IMR-90 (cell line): ENCODE measurements at regions not wholly inside any gene's neighbourhood (a gene's known extent, or its start where the extent isn't known, plus 50 kb on each side); places are given as distances from the start of the nearest gene placed in this dataset.

Experiments used
- ATAC-seq: fragments of 200-7000 bp; cut with Tn5 transposase; 2 replicates; pipeline ENCODE4 v1.9.1; 2020; ENCODE audit warnings: low read depth, mild to moderate bottlenecking, moderate library complexity
- BruUV-seq: library from RNA; stranded (reverse); fragments of 400-500 nt; replicated peaks from 2 replicates; lab custom pipeline; 2021; lab: Mats Ljungman, UMichigan
- CTCF ChIA-PET: fragments of 300-600 bp; formaldehyde crosslinking; extraction: SDS; loops from one replicate; lab custom pipeline; 2021; ENCODE audit warnings: antibody characterized with exemption; lab: Yijun Ruan, JAX
- POLR2A ChIA-PET: fragments of 300-600 bp; sonication (Branson Sonifier 250); formaldehyde crosslinking; loops from one replicate; lab custom pipeline; 2022; ENCODE audit warnings: antibody characterized with exemption; ENCODE audit not compliant: unreplicated experiment; lab: Charles Lee
- DNase-seq: peaks from one replicate; pipeline ENCODE4 v3.0.0; 2013
- H2AFZ ChIP-seq: replicated peaks from 2 replicates; pipeline ENCODE3; 2013; ENCODE audit warnings: low read length, mild to moderate bottlenecking; ENCODE audit not compliant: poor library complexity
- H2AK5ac ChIP-seq: 2 replicates; pipeline ENCODE4 v1.6.1; 2013; ENCODE audit warnings: low read depth, low read length, inconsistent platforms
- H2AK9ac ChIP-seq: replicated peaks from 2 replicates; pipeline ENCODE3; 2013; ENCODE audit warnings: mild to moderate bottlenecking, low read depth, low read length, moderate library complexity; ENCODE audit not compliant: poor library complexity
- H2BK120ac ChIP-seq: 2 replicates; pipeline ENCODE4 v1.6.1; 2013; ENCODE audit warnings: low read depth, low read length, inconsistent platforms
- H2BK15ac ChIP-seq: 3 replicates; pipeline ENCODE4 v1.6.1; 2013; ENCODE audit warnings: low read depth, low read length, inconsistent platforms
- H2BK20ac ChIP-seq: 2 replicates; pipeline ENCODE4 v1.6.1; 2013; ENCODE audit warnings: low read depth, mild to moderate bottlenecking, inconsistent platforms, low read length, moderate library complexity
- H2BK5ac ChIP-seq: 2 replicates; pipeline ENCODE4 v1.6.1; 2013; ENCODE audit warnings: mild to moderate bottlenecking, low read depth, low read length, inconsistent platforms; ENCODE audit not compliant: poor library complexity, severe bottlenecking
- H3K14ac ChIP-seq: replicated peaks from 2 replicates; pipeline ENCODE4 v1.6.1; 2013; ENCODE audit warnings: low read depth, low read length, inconsistent platforms
- H3K18ac ChIP-seq: 2 replicates; pipeline ENCODE4 v1.6.1; 2013; ENCODE audit warnings: low read depth, low read length, control low read depth
- H3K23ac ChIP-seq: 2 replicates; pipeline ENCODE4 v1.6.1; 2013; ENCODE audit warnings: low read depth, low read length, inconsistent platforms
- H3K27ac ChIP-seq: 2 replicates; pipeline ENCODE4 v1.5.1; 2013; ENCODE audit warnings: mild to moderate bottlenecking, control low read depth, low read length; ENCODE audit not compliant: insufficient read depth
- H3K27me3 ChIP-seq: 2 replicates; pipeline ENCODE4 v1.6.1; 2013; ENCODE audit warnings: low read length; ENCODE audit not compliant: control insufficient read depth, insufficient read depth
- H3K36me3 ChIP-seq: 2 replicates; pipeline ENCODE4 v1.6.1; 2013; ENCODE audit warnings: low read length, mixed read lengths; ENCODE audit not compliant: control insufficient read depth, insufficient read depth
- H3K4ac ChIP-seq: 2 replicates; pipeline ENCODE4 v1.6.1; 2013; ENCODE audit warnings: low read depth, low read length, inconsistent platforms
- H3K4me1 ChIP-seq: 2 replicates; pipeline ENCODE4 v1.6.1; 2013; ENCODE audit warnings: low read length, mixed read lengths; ENCODE audit not compliant: control insufficient read depth, insufficient read depth
- H3K4me2 ChIP-seq: 2 replicates; pipeline ENCODE4 v1.6.1; 2013; ENCODE audit warnings: low read depth, mild to moderate bottlenecking, control low read depth, low read length, moderate library complexity
- H3K4me3 ChIP-seq: 2 replicates; pipeline ENCODE4 v1.5.1; 2013; ENCODE audit warnings: low read depth, mild to moderate bottlenecking, control low read depth, low read length, moderate library complexity; ENCODE audit not compliant: insufficient read depth
- H3K56ac ChIP-seq: 2 replicates; pipeline ENCODE4 v1.6.1; 2013; ENCODE audit warnings: low read length, inconsistent platforms; ENCODE audit not compliant: insufficient read depth; ENCODE audit errors: extremely low read depth
- H3K79me1 ChIP-seq, 2 experiments: 2 replicates each; pipeline ENCODE4 v1.6.1; 2013; ENCODE audit warnings: low read length in 2 of 2, inconsistent platforms in 1 of 2, low read depth in 1 of 2
- H3K9ac ChIP-seq: 2 replicates; pipeline ENCODE4 v1.6.1; 2013; ENCODE audit warnings: low read depth, low read length, control low read depth
- H3K9me1 ChIP-seq: 2 replicates; pipeline ENCODE4 v1.6.1; 2013; ENCODE audit warnings: low read length, inconsistent platforms; ENCODE audit not compliant: insufficient read depth
- H3K9me3 ChIP-seq: 2 replicates; pipeline ENCODE4 v1.6.1; 2013; ENCODE audit warnings: low read length; ENCODE audit not compliant: control insufficient read depth, insufficient read depth
- H4K20me1 ChIP-seq: 2 replicates; pipeline ENCODE4 v1.6.1; 2013; ENCODE audit warnings: low read length, inconsistent platforms; ENCODE audit not compliant: insufficient read depth
- H4K5ac ChIP-seq: 2 replicates; pipeline ENCODE4 v1.6.1; 2013; ENCODE audit warnings: mild to moderate bottlenecking, low read depth, low read length, control low read depth
- H4K8ac ChIP-seq, 2 experiments: 2 replicates each; pipeline ENCODE4 v1.6.1; 2013; ENCODE audit warnings: low read depth in 2 of 2, low read length in 2 of 2, control low read depth in 1 of 2, inconsistent platforms in 1 of 2
- H4K91ac ChIP-seq: 2 replicates; pipeline ENCODE4 v1.6.1; 2013; ENCODE audit warnings: low read depth, low read length, inconsistent platforms; ENCODE audit not compliant: insufficient read depth
- BHLHE40 ChIP-seq: fragments of 150-350 bp; IDR thresholded peaks from 2 replicates; pipeline ENCODE4 v1.6.1; 2016; ENCODE audit warnings: mild to moderate bottlenecking, low read depth, low read length
- CEBPB ChIP-seq: IDR thresholded peaks from 2 replicates; pipeline ENCODE4 v1.6.1; 2012; ENCODE audit warnings: low read depth, low read length, improper control_type of control experiment
- CHD1 ChIP-seq: IDR thresholded peaks from 2 replicates; pipeline ENCODE4 v1.6.1; 2012; ENCODE audit warnings: low read depth, low read length, improper control_type of control experiment
- FOS ChIP-seq: fragments of 150-350 bp; IDR thresholded peaks from 2 replicates; pipeline ENCODE4 v1.6.1; 2016; ENCODE audit warnings: low read depth, low read length
- MAFK ChIP-seq: IDR thresholded peaks from 2 replicates; pipeline ENCODE4 v1.6.1; 2012; ENCODE audit warnings: low read depth, low read length, improper control_type of control experiment
- MAZ ChIP-seq: IDR thresholded peaks from 2 replicates; pipeline ENCODE4 v1.6.1; 2012; ENCODE audit warnings: low read depth, mild to moderate bottlenecking, low read length, improper control_type of control experiment, moderate library complexity, borderline replicate concordance
- MXI1 ChIP-seq: IDR thresholded peaks from 2 replicates; pipeline ENCODE4 v1.6.1; 2012; ENCODE audit warnings: low read depth, mild to moderate bottlenecking, low read length, moderate library complexity, borderline replicate concordance
- NFE2L2 ChIP-seq: fragments of 150-350 bp; IDR thresholded peaks from 2 replicates; pipeline ENCODE4 v1.6.1; 2016; ENCODE audit warnings: low read depth, mild to moderate bottlenecking, low read length
- POLR2A ChIP-seq: IDR thresholded peaks from 2 replicates; pipeline ENCODE4 v1.6.1; 2012; ENCODE audit warnings: mild to moderate bottlenecking, low read depth, low read length
- RAD21 ChIP-seq: IDR thresholded peaks from 2 replicates; pipeline ENCODE4 v1.6.1; 2012; ENCODE audit warnings: low read length, improper control_type of control experiment
- RCOR1 ChIP-seq: IDR thresholded peaks from 2 replicates; pipeline ENCODE4 v1.6.1; 2012; ENCODE audit warnings: mild to moderate bottlenecking, low read length, improper control_type of control experiment; ENCODE audit not compliant: insufficient replicate concordance
- RFX5 ChIP-seq: IDR thresholded peaks from 2 replicates; pipeline ENCODE4 v1.8.0; 2012; ENCODE audit warnings: low read depth, mild to moderate bottlenecking, low read length, moderate library complexity
- SMC3 ChIP-seq: fragments of 150-350 bp; IDR thresholded peaks from 2 replicates; pipeline ENCODE4 v1.6.1; 2016; ENCODE audit warnings: low read depth, mild to moderate bottlenecking, antibody characterized with exemption, low read length, moderate library complexity
- WGBS, 2 experiments: methylation state at CpG; one replicate each; pipeline versions ENCODE4 v1.1.5 to v1.1.7; 2013; ENCODE audit warnings: missing lambda C conversion rate in 2 of 2; ENCODE audit not compliant: insufficient read length in 1 of 2; ENCODE audit errors: extremely low coverage in 2 of 2; 5-methylcytosine and 5-hydroxymethylcytosine counted together
- dilution Hi-C: fragments of 300-500 bp; cut with HindIII; formaldehyde crosslinking; loops from one replicate; pipeline ENCODE4 v1.14.3; 2018; ENCODE audit warnings: low sequenced_read_pairs; ENCODE audit not compliant: unreplicated experiment
- in situ Hi-C: fragments of 300-500 bp; cut with MboI; formaldehyde crosslinking; loops from 3 replicates; pipeline ENCODE4 v1.14.3; 2019; ENCODE audit warnings: low sequenced_read_pairs, inconsistent platforms, mixed read lengths
- intact Hi-C: fragments of 100-400 bp; cut with micrococcal nuclease; formaldehyde crosslinking; loops from 2 replicates; pipeline ENCODE4 v1.10.0; 2022
- TF ChIP-seq, protein P1 (sequence below): conservative IDR thresholded peaks from 2 replicates; pipeline ENCODE4 v1.5.1; 2012; ENCODE audit warnings: mild to moderate bottlenecking, low read depth, low read length, improper control_type of control experiment
- TF ChIP-seq, protein P2 (sequence below): fragments of 150-350 bp; IDR thresholded peaks from 2 replicates; pipeline ENCODE4 v1.6.1; 2017; ENCODE audit warnings: mild to moderate bottlenecking, antibody characterized with exemption, low read length, low read depth
- TF ChIP-seq, protein P3 (sequence below): fragments of 150-350 bp; IDR thresholded peaks from 2 replicates; pipeline ENCODE4 v1.6.1; 2016; ENCODE audit warnings: low read depth, mild to moderate bottlenecking, low read length, moderate library complexity, borderline replicate concordance

DNA sequence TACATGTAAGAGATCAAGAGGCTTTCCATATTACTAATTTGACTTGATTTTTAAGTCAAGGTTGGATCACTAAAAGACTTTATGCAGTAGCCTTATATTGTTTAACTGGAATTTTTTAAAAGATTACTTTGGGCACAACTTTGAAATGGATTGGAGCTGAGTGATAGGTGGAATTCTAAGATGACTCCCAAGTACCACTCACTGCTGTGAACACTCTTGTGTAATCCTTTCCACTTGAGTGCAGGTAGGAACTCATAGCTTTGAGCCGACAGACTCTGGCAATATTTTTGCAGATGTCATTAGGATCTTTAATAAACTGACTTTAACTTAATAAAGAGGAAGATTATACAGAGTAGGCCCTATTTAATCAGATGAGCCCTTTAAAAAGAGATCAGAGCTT is 831.1 kb upstream of the NCAM2 start:
- no peak overlapping the region for H2AK9ac ChIP-seq
- no peak overlapping the region for H3K4ac ChIP-seq
- 0 out of 2 replicates have a peak, but pooled peaks cover 2% of the 10 kb centered on the region for H3K9me3 ChIP-seq
- ATAC-seq = no peak
- in situ Hi-C loops (no loop called here), dilution Hi-C loops (no loop called here), intact Hi-C loops (no loop called here)
- H3K56ac ChIP-seq = no peak overlapping the region
- H2BK15ac ChIP-seq = no peak overlapping the region
- H2BK5ac ChIP-seq = no peak overlapping the region
- no peak overlapping the region for H3K4me3 ChIP-seq
- H3K14ac ChIP-seq = no peak overlapping the region
- ChIA-PET POLR2A (no interaction called here), CTCF (no interaction called here)
- H3K9ac ChIP-seq = no peak overlapping the region
- no peak overlapping the region for H3K4me2 ChIP-seq
- no peaks in the 10 kb centered on the region for H3K36me3 ChIP-seq
- no peak overlapping the region for H4K91ac ChIP-seq
- no peaks in the 10 kb centered on the region for H3K9me1 ChIP-seq
- H2BK20ac ChIP-seq = no peak overlapping the region
- TF ChIP-seq RAD21 (no peak), MAZ (no peak), RCOR1 (no peak), NFE2L2 (no peak), FOS (no peak), CEBPB (no peak), RFX5 (no peak), BHLHE40 (no peak), CHD1 (no peak), SMC3 (no peak), MXI1 (no peak), POLR2A (no peak), MAFK (no peak)
- TF ChIP-seq, protein P1, sequence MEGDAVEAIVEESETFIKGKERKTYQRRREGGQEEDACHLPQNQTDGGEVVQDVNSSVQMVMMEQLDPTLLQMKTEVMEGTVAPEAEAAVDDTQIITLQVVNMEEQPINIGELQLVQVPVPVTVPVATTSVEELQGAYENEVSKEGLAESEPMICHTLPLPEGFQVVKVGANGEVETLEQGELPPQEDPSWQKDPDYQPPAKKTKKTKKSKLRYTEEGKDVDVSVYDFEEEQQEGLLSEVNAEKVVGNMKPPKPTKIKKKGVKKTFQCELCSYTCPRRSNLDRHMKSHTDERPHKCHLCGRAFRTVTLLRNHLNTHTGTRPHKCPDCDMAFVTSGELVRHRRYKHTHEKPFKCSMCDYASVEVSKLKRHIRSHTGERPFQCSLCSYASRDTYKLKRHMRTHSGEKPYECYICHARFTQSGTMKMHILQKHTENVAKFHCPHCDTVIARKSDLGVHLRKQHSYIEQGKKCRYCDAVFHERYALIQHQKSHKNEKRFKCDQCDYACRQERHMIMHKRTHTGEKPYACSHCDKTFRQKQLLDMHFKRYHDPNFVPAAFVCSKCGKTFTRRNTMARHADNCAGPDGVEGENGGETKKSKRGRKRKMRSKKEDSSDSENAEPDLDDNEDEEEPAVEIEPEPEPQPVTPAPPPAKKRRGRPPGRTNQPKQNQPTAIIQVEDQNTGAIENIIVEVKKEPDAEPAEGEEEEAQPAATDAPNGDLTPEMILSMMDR = no peak
- TF ChIP-seq, protein P2, sequence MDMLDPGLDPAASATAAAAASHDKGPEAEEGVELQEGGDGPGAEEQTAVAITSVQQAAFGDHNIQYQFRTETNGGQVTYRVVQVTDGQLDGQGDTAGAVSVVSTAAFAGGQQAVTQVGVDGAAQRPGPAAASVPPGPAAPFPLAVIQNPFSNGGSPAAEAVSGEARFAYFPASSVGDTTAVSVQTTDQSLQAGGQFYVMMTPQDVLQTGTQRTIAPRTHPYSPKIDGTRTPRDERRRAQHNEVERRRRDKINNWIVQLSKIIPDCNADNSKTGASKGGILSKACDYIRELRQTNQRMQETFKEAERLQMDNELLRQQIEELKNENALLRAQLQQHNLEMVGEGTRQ = no peak
- TF ChIP-seq, protein P3, sequence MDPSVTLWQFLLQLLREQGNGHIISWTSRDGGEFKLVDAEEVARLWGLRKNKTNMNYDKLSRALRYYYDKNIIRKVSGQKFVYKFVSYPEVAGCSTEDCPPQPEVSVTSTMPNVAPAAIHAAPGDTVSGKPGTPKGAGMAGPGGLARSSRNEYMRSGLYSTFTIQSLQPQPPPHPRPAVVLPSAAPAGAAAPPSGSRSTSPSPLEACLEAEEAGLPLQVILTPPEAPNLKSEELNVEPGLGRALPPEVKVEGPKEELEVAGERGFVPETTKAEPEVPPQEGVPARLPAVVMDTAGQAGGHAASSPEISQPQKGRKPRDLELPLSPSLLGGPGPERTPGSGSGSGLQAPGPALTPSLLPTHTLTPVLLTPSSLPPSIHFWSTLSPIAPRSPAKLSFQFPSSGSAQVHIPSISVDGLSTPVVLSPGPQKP = no peak
- no CpG with 5 or more reads among the region's 1 CpG for WGBS, 2 experiments
- H4K8ac ChIP-seq = no peak overlapping the region
- H3K79me1 ChIP-seq = no peaks in the 10 kb centered on the region
- H2AK5ac ChIP-seq = no peak overlapping the region
- H2AFZ ChIP-seq = no peak overlapping the region
- no peaks in the 10 kb centered on the region for H4K20me1 ChIP-seq
- no peaks in the 10 kb centered on the region for H3K4me1 ChIP-seq
- H4K5ac ChIP-seq = no peak overlapping the region
- no peak overlapping the region for H3K18ac ChIP-seq
- no peak overlapping the region for H2BK120ac ChIP-seq
- no peak for DNase-seq
- BruUV-seq = no TSS peak
- H3K27me3 ChIP-seq = no peaks in the 10 kb centered on the region
- H3K27ac ChIP-seq = no peak overlapping the region
- no peak overlapping the region for H3K23ac ChIP-seq
